Ishikawa (cell line): ENCODE measurements at regions not wholly inside any gene's neighbourhood (a gene's known extent, or its start where the extent isn't known, plus 50 kb on each side); places are given as distances from the start of the nearest gene placed in this dataset.

Experiments
- CEBPB ChIP-seq: IDR thresholded peaks from 2 replicates; pipeline ENCODE4 v1.6.1; 2012
- CREB1 ChIP-seq: IDR thresholded peaks from 2 replicates; pipeline ENCODE4 v1.6.1; 2012; ENCODE audit warnings: low read depth
- EGR1 ChIP-seq: IDR thresholded peaks from 2 replicates; pipeline ENCODE4 v1.6.1; 2012
- EP300 ChIP-seq: IDR thresholded peaks from 2 replicates; pipeline ENCODE4 v1.6.1; 2012; ENCODE audit warnings: borderline replicate concordance
- FOXM1 ChIP-seq: IDR thresholded peaks from 2 replicates; pipeline ENCODE4 v1.6.1; 2012; ENCODE audit warnings: low read depth, borderline replicate concordance
- NFIC ChIP-seq: IDR thresholded peaks from 2 replicates; pipeline ENCODE4 v1.6.1; 2012
- RAD21 ChIP-seq: IDR thresholded peaks from 2 replicates; pipeline ENCODE4 v1.6.1; 2012; ENCODE audit warnings: low read depth
- TAF1 ChIP-seq: IDR thresholded peaks from 2 replicates; pipeline ENCODE4 v1.6.1; 2012; ENCODE audit warnings: low read depth, mild to moderate bottlenecking
- TCF12 ChIP-seq: IDR thresholded peaks from 2 replicates; pipeline ENCODE4 v1.6.1; 2012; ENCODE audit warnings: low read depth
- TEAD4 ChIP-seq: IDR thresholded peaks from 2 replicates; pipeline ENCODE4 v1.6.1; 2012
- YY1 ChIP-seq: IDR thresholded peaks from 2 replicates; pipeline ENCODE4 v1.6.1; 2012; ENCODE audit warnings: low read depth
- ZBTB7A ChIP-seq: IDR thresholded peaks from 2 replicates; pipeline ENCODE4 v1.6.1; 2012; ENCODE audit warnings: low read depth
- TF ChIP-seq, protein P1 (sequence below): IDR thresholded peaks from 2 replicates; pipeline ENCODE4 v1.6.1; 2012
- TF ChIP-seq, protein P2 (sequence below): IDR thresholded peaks from 2 replicates; pipeline ENCODE4 v1.6.1; 2012
- TF ChIP-seq, protein P3 (sequence below): IDR thresholded peaks from 2 replicates; pipeline ENCODE4 v1.6.1; 2012; ENCODE audit warnings: low read depth, mild to moderate bottlenecking

DNA sequence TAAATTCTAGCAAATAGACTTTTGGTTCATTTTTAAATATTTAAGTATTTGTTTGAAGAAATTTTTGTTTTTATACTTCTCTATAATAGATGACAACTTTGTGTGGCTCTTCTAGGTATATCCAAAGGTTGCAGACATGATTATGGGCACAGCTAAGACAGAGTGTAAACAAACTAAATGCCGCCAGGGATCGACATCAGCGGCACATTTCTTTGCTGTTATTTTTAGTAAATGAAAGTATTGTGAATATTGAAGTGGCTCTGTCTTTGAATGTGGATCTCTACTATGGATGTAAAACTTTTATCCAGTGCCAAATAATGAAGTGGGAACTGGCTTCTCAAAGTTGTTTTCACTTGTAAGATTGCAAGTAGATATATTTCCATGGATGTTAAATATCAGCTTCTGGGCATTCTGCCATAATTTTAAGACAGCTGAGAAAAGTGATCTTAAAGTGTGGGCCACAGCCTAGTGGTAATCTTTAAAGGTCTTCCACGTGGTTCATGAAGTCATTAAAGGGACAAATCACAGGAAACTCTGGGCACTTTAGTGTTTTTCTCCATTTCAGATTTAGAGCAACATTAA lies 589.9 kb downstream of the ZNF608 start:
- TF ChIP-seq TCF12 (no peak), RAD21 (no peak), EGR1 (no peak), TAF1 (no peak), NFIC (no peak), CEBPB (no peak), EP300 (no peak), CREB1 (no peak), ZBTB7A (no peak), FOXM1 (no peak), TEAD4 (no peak)
- TF ChIP-seq, protein P1, sequence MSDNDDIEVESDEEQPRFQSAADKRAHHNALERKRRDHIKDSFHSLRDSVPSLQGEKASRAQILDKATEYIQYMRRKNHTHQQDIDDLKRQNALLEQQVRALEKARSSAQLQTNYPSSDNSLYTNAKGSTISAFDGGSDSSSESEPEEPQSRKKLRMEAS: no peak
- TF ChIP-seq, protein P2, sequence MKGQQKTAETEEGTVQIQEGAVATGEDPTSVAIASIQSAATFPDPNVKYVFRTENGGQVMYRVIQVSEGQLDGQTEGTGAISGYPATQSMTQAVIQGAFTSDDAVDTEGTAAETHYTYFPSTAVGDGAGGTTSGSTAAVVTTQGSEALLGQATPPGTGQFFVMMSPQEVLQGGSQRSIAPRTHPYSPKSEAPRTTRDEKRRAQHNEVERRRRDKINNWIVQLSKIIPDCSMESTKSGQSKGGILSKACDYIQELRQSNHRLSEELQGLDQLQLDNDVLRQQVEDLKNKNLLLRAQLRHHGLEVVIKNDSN: no peak
- TF ChIP-seq, protein P3, sequence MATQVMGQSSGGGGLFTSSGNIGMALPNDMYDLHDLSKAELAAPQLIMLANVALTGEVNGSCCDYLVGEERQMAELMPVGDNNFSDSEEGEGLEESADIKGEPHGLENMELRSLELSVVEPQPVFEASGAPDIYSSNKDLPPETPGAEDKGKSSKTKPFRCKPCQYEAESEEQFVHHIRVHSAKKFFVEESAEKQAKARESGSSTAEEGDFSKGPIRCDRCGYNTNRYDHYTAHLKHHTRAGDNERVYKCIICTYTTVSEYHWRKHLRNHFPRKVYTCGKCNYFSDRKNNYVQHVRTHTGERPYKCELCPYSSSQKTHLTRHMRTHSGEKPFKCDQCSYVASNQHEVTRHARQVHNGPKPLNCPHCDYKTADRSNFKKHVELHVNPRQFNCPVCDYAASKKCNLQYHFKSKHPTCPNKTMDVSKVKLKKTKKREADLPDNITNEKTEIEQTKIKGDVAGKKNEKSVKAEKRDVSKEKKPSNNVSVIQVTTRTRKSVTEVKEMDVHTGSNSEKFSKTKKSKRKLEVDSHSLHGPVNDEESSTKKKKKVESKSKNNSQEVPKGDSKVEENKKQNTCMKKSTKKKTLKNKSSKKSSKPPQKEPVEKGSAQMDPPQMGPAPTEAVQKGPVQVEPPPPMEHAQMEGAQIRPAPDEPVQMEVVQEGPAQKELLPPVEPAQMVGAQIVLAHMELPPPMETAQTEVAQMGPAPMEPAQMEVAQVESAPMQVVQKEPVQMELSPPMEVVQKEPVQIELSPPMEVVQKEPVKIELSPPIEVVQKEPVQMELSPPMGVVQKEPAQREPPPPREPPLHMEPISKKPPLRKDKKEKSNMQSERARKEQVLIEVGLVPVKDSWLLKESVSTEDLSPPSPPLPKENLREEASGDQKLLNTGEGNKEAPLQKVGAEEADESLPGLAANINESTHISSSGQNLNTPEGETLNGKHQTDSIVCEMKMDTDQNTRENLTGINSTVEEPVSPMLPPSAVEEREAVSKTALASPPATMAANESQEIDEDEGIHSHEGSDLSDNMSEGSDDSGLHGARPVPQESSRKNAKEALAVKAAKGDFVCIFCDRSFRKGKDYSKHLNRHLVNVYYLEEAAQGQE: no peak

DNA sequence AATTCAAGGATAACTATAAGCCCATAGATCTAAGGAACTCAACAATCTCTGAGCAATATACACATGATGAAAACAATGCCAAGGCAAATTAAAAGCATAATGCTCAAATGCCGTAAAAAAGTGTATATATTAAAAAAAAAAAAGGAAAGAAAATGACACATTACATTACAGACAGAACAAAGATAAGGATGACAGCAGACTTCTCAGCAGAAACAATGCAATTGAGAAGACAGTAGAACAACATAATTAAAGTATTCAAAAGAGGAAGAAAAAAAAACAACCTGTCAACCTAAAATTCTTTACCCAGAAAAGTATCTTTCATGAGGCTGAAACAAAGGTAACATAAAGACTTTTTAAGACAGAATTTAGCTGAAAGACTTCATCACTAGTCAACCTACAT lies 591.7 kb downstream of the ZNF608 start:
- TF ChIP-seq CREB1: no peak

DNA sequence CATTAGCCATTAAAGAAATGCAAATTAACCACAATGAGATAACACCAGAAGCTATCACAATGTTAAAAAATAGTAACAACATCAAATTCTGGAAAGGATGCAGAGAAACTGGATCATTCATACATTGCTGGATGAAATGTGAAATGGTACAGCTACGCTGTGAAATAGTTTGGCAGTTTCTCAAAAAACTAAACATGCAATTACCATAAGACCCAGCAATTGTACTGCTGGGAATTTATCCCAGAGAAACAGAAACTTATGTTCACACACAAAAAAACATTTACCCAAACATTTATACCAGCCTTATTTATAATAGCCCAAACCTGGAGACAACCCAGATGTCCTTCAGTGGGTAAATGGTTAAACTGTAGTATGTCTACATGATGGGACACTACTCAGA lies 592.9 kb downstream of the ZNF608 start:
- TF ChIP-seq, protein P1: no peak
- no peak for TF ChIP-seq ZBTB7A
- TF ChIP-seq, protein P3: no peak
- no peak for TF ChIP-seq CREB1
- no peak for TF ChIP-seq NFIC
- TF ChIP-seq, protein P2: no peak
- no peak for TF ChIP-seq YY1
- no peak for TF ChIP-seq TAF1
- TF ChIP-seq TEAD4: no peak
- TF ChIP-seq TCF12: no peak

DNA sequence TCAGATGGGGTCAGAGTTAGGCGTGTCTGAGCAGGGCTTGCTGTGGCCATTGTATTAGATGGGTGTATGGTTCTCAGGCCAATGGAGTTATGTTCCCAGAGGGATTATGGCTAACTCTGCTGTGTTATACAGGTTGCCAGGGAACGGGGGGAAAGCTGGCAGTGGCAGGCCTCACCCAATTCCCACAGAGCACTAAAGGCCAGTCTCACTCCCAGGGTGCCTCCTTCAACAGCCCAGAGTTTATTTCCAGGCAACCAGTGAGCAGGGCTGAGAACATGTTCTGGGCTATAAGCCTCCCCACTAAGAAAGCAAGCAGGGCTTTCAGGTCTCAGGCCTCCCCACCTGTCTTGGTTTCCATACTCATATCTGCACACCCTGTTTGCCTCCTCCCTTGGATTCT lies 597.9 kb downstream of the ZNF608 start:
- TF ChIP-seq TCF12 (no peak), CREB1 (no peak), TEAD4 (no peak), EGR1 (no peak), FOXM1 (no peak), YY1 (no peak), TAF1 (no peak), EP300 (no peak)
- TF ChIP-seq, protein P1: no peak
- TF ChIP-seq, protein P2: no peak

DNA sequence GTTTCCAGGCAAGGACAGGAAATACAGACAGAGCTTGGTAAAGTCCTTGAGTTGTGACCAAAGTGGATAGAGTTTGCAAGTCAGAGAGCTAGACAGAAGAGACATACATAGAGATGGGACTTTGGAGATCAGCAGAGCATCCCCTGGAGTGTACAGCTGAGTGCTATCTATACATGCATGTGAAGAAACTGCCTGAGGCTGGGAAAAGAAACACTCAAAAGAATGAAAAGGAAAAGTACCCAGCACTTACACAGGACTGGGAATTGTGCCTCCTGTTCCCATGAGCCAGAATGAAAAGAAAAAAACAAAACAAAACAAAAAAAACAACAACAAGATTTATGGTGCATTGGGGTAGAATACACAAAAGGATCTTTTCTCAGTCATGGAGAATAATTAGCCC lies 606.4 kb downstream of the ZNF608 start:
- no peak for TF ChIP-seq EGR1
- no peak for TF ChIP-seq CEBPB
- no peak for TF ChIP-seq ZBTB7A
- TF ChIP-seq NFIC: no peak
- TF ChIP-seq, protein P3: no peak
